ENCODE measurements at regions not wholly inside any gene's neighbourhood (a gene's known extent, or its start where the extent isn't known, plus 50 kb on each side); places are given as distances from the start of the nearest gene placed in this dataset.

GRCh38 chr4:175350246-175350645 is 432.1 kb downstream of the ADAM29 start:
- Histone ChIP-seq H3K27me3 (ENCODE audit: control insufficient read depth, insufficient read depth, low read length) (no peaks in the 10 kb centered on the region), H3K27ac (ENCODE audit: low read length) (no peak overlapping the region), H3K36me3 (ENCODE audit: control insufficient read depth, insufficient read depth, low read length) (no peaks in the 10 kb centered on the region), H3K9me3 (replicated peaks; ENCODE audit: control insufficient read depth, low read depth, low read length) (no peaks in the 10 kb centered on the region), H3K4me1 (ENCODE audit: control insufficient read depth, insufficient read depth, low read length) (no peaks in the 10 kb centered on the region), H3K4me3 (ENCODE audit: low read length) (no peak overlapping the region)
- DNase-seq, result no peak
- 50% methylated on average over 1 of the region's 3 CpGs for WGBS (ENCODE audit: insufficient coverage)

- H3K4me3 ChIP-seq (ENCODE audit: low read length), result no peak overlapping the region
- H3K9me3 ChIP-seq (replicated peaks; ENCODE audit: control insufficient read depth, low read depth, low read length), result no peaks in the 10 kb centered on the region
- WGBS (ENCODE audit: insufficient coverage), result no CpG with 5 or more reads among the region's 2 CpGs
- no peak overlapping the region for H3K27ac ChIP-seq (ENCODE audit: low read length)
- no peaks in the 10 kb centered on the region for H3K27me3 ChIP-seq (ENCODE audit: control insufficient read depth, insufficient read depth, low read length)
- H3K36me3 ChIP-seq (ENCODE audit: control insufficient read depth, insufficient read depth, low read length), result no peaks in the 10 kb centered on the region
- DNase-seq, result no peak
- H3K4me1 ChIP-seq (ENCODE audit: control insufficient read depth, insufficient read depth, low read length), result no peaks in the 10 kb centered on the region
These were observed 433.3 kb downstream of the ADAM29 start for GRCh38 chr4:175351473-175351872.

GRCh38 chr4:175369087-175369486 is 443.0 kb downstream of the GPM6A start:
- Histone ChIP-seq H3K4me1 (ENCODE audit: control insufficient read depth, insufficient read depth, low read length) (no peaks in the 10 kb centered on the region), H3K27me3 (ENCODE audit: control insufficient read depth, insufficient read depth, low read length) (no peaks in the 10 kb centered on the region), H3K36me3 (ENCODE audit: control insufficient read depth, insufficient read depth, low read length) (no peaks in the 10 kb centered on the region), H3K27ac (ENCODE audit: low read length) (no peak overlapping the region), H3K9me3 (replicated peaks; ENCODE audit: control insufficient read depth, low read depth, low read length) (no peaks in the 10 kb centered on the region), H3K4me3 (ENCODE audit: low read length) (no peak overlapping the region)
- WGBS (ENCODE audit: insufficient coverage), result no CpG with 5 or more reads among the region's 6 CpGs
- no peak for DNase-seq

- H3K4me3 ChIP-seq (ENCODE audit: low read length), result no peak overlapping the region
- H3K9me3 ChIP-seq (replicated peaks; ENCODE audit: control insufficient read depth, low read depth, low read length), result no peaks in the 10 kb centered on the region
These were observed 441.0 kb downstream of the GPM6A start for GRCh38 chr4:175371091-175371490.

GRCh38 chr4:175373031-175373430 is 439.0 kb downstream of the GPM6A start:
- no peak for DNase-seq
- Histone ChIP-seq H3K27ac (ENCODE audit: low read length) (no peak overlapping the region), H3K9me3 (replicated peaks; ENCODE audit: control insufficient read depth, low read depth, low read length) (no peaks in the 10 kb centered on the region), H3K27me3 (ENCODE audit: control insufficient read depth, insufficient read depth, low read length) (no peaks in the 10 kb centered on the region), H3K4me3 (ENCODE audit: low read length) (no peak overlapping the region), H3K4me1 (ENCODE audit: control insufficient read depth, insufficient read depth, low read length) (no peaks in the 10 kb centered on the region), H3K36me3 (ENCODE audit: control insufficient read depth, insufficient read depth, low read length) (no peaks in the 10 kb centered on the region)

More at GRCh38 chr4:175371091-175371490, 441.0 kb downstream of the GPM6A start:
- no peak for DNase-seq
- H3K27ac ChIP-seq (ENCODE audit: low read length), result no peak overlapping the region
- H3K4me1 ChIP-seq (ENCODE audit: control insufficient read depth, insufficient read depth, low read length), result no peaks in the 10 kb centered on the region
- no peaks in the 10 kb centered on the region for H3K36me3 ChIP-seq (ENCODE audit: control insufficient read depth, insufficient read depth, low read length)
- H3K27me3 ChIP-seq (ENCODE audit: control insufficient read depth, insufficient read depth, low read length), result no peaks in the 10 kb centered on the region
- no CpG with 5 or more reads among the region's 1 CpG for WGBS (ENCODE audit: insufficient coverage)

GRCh38 chr4:175374459-175374858 is 437.6 kb downstream of the GPM6A start:
- Histone ChIP-seq H3K36me3 (ENCODE audit: control insufficient read depth, insufficient read depth, low read length) (no peaks in the 10 kb centered on the region), H3K9me3 (replicated peaks; ENCODE audit: control insufficient read depth, low read depth, low read length) (no peaks in the 10 kb centered on the region), H3K27ac (ENCODE audit: low read length) (no peak overlapping the region), H3K27me3 (ENCODE audit: control insufficient read depth, insufficient read depth, low read length) (no peaks in the 10 kb centered on the region), H3K4me3 (ENCODE audit: low read length) (no peak overlapping the region), H3K4me1 (ENCODE audit: control insufficient read depth, insufficient read depth, low read length) (no peaks in the 10 kb centered on the region)
- DNase-seq, result no peak
- WGBS (ENCODE audit: insufficient coverage), result 92% methylated on average over 3 of the region's 3 CpGs

- Histone ChIP-seq H3K4me1 (ENCODE audit: control insufficient read depth, insufficient read depth, low read length) (no peaks in the 10 kb centered on the region), H3K36me3 (ENCODE audit: control insufficient read depth, insufficient read depth, low read length) (no peaks in the 10 kb centered on the region), H3K27me3 (ENCODE audit: control insufficient read depth, insufficient read depth, low read length) (no peaks in the 10 kb centered on the region), H3K27ac (ENCODE audit: low read length) (no peak overlapping the region), H3K9me3 (replicated peaks; ENCODE audit: control insufficient read depth, low read depth, low read length) (no peaks in the 10 kb centered on the region), H3K4me3 (ENCODE audit: low read length) (no peak overlapping the region)
- WGBS (ENCODE audit: insufficient coverage), result no CpG with 5 or more reads among the region's 8 CpGs
- DNase-seq, result peak; percentile 11
These were observed 435.6 kb downstream of the GPM6A start for GRCh38 chr4:175376287-175376977.

GRCh38 chr4:175377203-175377602 is 434.9 kb downstream of the GPM6A start:
- H3K4me3 ChIP-seq (ENCODE audit: low read length), result no peak overlapping the region
- DNase-seq, result no peak
- H3K9me3 ChIP-seq (replicated peaks; ENCODE audit: control insufficient read depth, low read depth, low read length), result no peaks in the 10 kb centered on the region
- no CpG with 5 or more reads among the region's 2 CpGs for WGBS (ENCODE audit: insufficient coverage)
- H3K4me1 ChIP-seq (ENCODE audit: control insufficient read depth, insufficient read depth, low read length), result no peaks in the 10 kb centered on the region
- no peaks in the 10 kb centered on the region for H3K27me3 ChIP-seq (ENCODE audit: control insufficient read depth, insufficient read depth, low read length)
- H3K36me3 ChIP-seq (ENCODE audit: control insufficient read depth, insufficient read depth, low read length), result no peaks in the 10 kb centered on the region
- H3K27ac ChIP-seq (ENCODE audit: low read length), result no peak overlapping the region

GRCh38 chr4:175378372-175378771 is 433.7 kb downstream of the GPM6A start:
- DNase-seq, result no peak

GRCh38 chr4:175380841-175381240 is 431.2 kb downstream of the GPM6A start:
- 81% methylated on average over 4 of the region's 6 CpGs for WGBS (ENCODE audit: insufficient coverage)
- DNase-seq, result no peak

More at GRCh38 chr4:175378372-175378771, 433.7 kb downstream of the GPM6A start:
- H3K27me3 ChIP-seq (ENCODE audit: control insufficient read depth, insufficient read depth, low read length), result no peaks in the 10 kb centered on the region
- 83% methylated on average over 1 of the region's 4 CpGs for WGBS (ENCODE audit: insufficient coverage)
- H3K4me1 ChIP-seq (ENCODE audit: control insufficient read depth, insufficient read depth, low read length), result no peaks in the 10 kb centered on the region
- H3K36me3 ChIP-seq (ENCODE audit: control insufficient read depth, insufficient read depth, low read length), result no peaks in the 10 kb centered on the region
- no peak overlapping the region for H3K27ac ChIP-seq (ENCODE audit: low read length)
- H3K9me3 ChIP-seq (replicated peaks; ENCODE audit: control insufficient read depth, low read depth, low read length), result no peaks in the 10 kb centered on the region
- H3K4me3 ChIP-seq (ENCODE audit: low read length), result no peak overlapping the region

GRCh38 chr4:175385797-175386196 is 426.3 kb downstream of the GPM6A start:
- H3K9me3 ChIP-seq (replicated peaks; ENCODE audit: control insufficient read depth, low read depth, low read length), result peaks cover 7% of the 10 kb centered on the region
- DNase-seq, result no peak
- H3K4me1 ChIP-seq (ENCODE audit: control insufficient read depth, insufficient read depth, low read length), result no peaks in the 10 kb centered on the region
- 60% methylated on average over 1 of the region's 1 CpG for WGBS (ENCODE audit: insufficient coverage)
- H3K27me3 ChIP-seq (ENCODE audit: control insufficient read depth, insufficient read depth, low read length), result no peaks in the 10 kb centered on the region
- no peak overlapping the region for H3K4me3 ChIP-seq (ENCODE audit: low read length)
- no peak overlapping the region for H3K27ac ChIP-seq (ENCODE audit: low read length)
- H3K36me3 ChIP-seq (ENCODE audit: control insufficient read depth, insufficient read depth, low read length), result no peaks in the 10 kb centered on the region

More at GRCh38 chr4:175380841-175381240, 431.2 kb downstream of the GPM6A start:
- Histone ChIP-seq H3K4me1 (ENCODE audit: control insufficient read depth, insufficient read depth, low read length) (no peaks in the 10 kb centered on the region), H3K27ac (ENCODE audit: low read length) (no peak overlapping the region), H3K4me3 (ENCODE audit: low read length) (no peak overlapping the region), H3K36me3 (ENCODE audit: control insufficient read depth, insufficient read depth, low read length) (no peaks in the 10 kb centered on the region), H3K9me3 (replicated peaks; ENCODE audit: control insufficient read depth, low read depth, low read length) (no peaks in the 10 kb centered on the region), H3K27me3 (ENCODE audit: control insufficient read depth, insufficient read depth, low read length) (no peaks in the 10 kb centered on the region)

Data from muscle of leg (tissue), 3 donors.